GM23338 (cell line): ENCODE measurements at regions not wholly inside any gene's neighbourhood (a gene's known extent, or its start where the extent isn't known, plus 50 kb on each side); places are given as distances from the start of the nearest gene placed in this dataset.

Experiments
- CREB1 ChIP-seq: fragments of 250-450 bp; sonication (Bioruptor Pico); IDR thresholded peaks from 2 replicates; pipeline ENCODE4 v1.5.0; 2020; ENCODE audit warnings: low read depth, mild to moderate bottlenecking, moderate library complexity
- CTCF ChIP-seq, 2 experiments: fragments of 200-600 bp in 1 of 2; sonication (generic) in 1 of 2; conservative IDR thresholded peaks; 2 replicates each; pipeline versions ENCODE4 v1.5.1 to v1.6.1; 2016 to 2017; ENCODE audit warnings: antibody characterized with exemption in 2 of 2, low read depth in 2 of 2, mild to moderate bottlenecking in 2 of 2, moderate library complexity in 1 of 2
- ETS1 ChIP-seq: IDR thresholded peaks from 2 replicates; pipeline ENCODE4 v1.6.1; 2016; ENCODE audit warnings: antibody characterized with exemption
- EZH2 ChIP-seq: fragments of 200-600 bp; sonication (generic); IDR thresholded peaks from one replicate; pipeline ENCODE4 v1.8.0; 2017; ENCODE audit warnings: antibody characterized with exemption, mild to moderate bottlenecking, low read depth; ENCODE audit not compliant: unreplicated experiment
- EZH2phosphoT487 ChIP-seq: fragments of 200-600 bp; sonication (generic); IDR thresholded peaks from one replicate; pipeline ENCODE4 v1.8.1; 2018; ENCODE audit warnings: antibody characterized with exemption; ENCODE audit not compliant: unreplicated experiment
- NANOG ChIP-seq: IDR thresholded peaks from 2 replicates; pipeline ENCODE4 v1.6.1; 2016; ENCODE audit warnings: antibody characterized with exemption, borderline replicate concordance
- POLR2AphosphoS5 ChIP-seq: IDR thresholded peaks from 2 replicates; pipeline ENCODE4 v1.6.1; 2016; ENCODE audit warnings: antibody characterized with exemption, low read depth
- REST ChIP-seq: IDR thresholded peaks from one replicate; pipeline ENCODE4 v1.6.1; 2018; ENCODE audit warnings: antibody characterized with exemption; ENCODE audit not compliant: unreplicated experiment

GRCh38 chr5:8961219-8961618, 584.7 kb downstream of the SEMA5A start:
- TF ChIP-seq CTCF (conservative IDR thresholded peaks at IDR 0.05; ENCODE audit: low read depth in 2 of 2) (no peak), POLR2AphosphoS5 (no peak), EZH2 (no peak), ETS1 (no peak), EZH2phosphoT487 (no peak), REST (no peak), CREB1 (CRISPR knock-in tag) (no peak), NANOG (no peak)
